LHCN-M2 (cell line): ENCODE measurements at regions not wholly inside any gene's neighbourhood (a gene's known extent, or its start where the extent isn't known, plus 50 kb on each side); places are given as distances from the start of the nearest gene placed in this dataset.
A peak's percentile ranks its signal among the peaks of the same experiment; 100 is the strongest.

Source experiments
- DNase-seq: peaks from one replicate; pipeline ENCODE4 v3.0.0-alpha.2; 2012; ENCODE audit warnings: low read depth

DNA sequence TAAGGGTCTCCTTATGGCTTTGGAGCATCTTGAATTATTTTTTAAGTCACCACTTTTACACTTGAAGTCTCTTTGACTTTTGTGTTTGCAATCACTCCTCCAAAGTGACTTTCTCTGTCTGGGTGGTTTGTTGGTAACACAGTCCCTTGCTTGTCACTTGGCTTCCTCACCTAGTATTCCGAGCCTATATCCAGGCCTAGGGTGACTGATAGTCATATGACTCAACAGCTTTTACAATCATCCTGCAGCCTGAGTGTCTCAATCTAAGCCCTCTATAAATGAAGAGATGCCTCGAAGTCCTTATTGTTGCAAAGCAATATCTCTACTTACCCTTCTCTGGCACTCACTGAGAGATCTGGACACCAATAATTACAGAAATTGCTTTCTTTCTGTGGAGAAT is 53.9 kb upstream of the SETBP1 start:
- peak; percentile 15 for DNase-seq

DNA sequence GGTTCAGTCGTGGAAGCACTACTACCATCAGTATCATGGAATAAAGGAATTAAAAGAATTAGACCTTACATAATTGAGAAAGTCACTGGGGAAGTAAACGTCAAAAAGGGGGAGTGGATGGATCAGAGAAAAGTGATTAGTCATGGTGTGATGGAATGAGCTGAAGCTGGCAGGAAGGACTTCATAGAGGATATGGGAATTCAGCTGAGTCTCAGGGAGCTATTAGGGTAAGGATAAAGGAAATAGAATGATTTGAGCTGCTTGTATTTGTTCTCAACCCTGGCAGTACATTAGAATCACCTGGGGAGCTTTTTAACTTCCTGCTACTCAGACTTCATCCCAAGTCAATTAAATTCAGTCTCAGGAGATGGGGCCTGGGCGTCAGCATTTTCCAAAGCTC is 53.4 kb upstream of the SETBP1 start:
- peak; percentile 54 for DNase-seq

DNA sequence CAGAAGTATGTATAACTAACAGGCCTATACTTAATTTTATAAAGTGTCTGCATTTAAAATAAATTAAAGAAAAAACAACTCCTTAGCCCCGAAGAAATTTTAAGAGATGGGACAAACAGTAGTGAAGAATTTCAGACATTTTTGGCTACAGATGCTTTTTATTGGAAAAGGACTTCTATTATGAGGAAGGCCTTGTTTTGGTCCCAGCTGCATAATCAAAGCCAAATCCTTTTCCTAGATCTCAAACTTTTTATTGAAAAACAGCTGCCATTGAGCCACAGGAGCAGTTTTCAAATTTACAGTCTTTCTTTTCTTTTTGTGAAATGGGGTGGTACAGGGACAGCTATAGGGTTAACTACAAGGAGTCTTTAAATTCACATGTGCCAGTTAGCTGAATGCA is 51.3 kb upstream of the SETBP1 start:
- no peak for DNase-seq

DNA sequence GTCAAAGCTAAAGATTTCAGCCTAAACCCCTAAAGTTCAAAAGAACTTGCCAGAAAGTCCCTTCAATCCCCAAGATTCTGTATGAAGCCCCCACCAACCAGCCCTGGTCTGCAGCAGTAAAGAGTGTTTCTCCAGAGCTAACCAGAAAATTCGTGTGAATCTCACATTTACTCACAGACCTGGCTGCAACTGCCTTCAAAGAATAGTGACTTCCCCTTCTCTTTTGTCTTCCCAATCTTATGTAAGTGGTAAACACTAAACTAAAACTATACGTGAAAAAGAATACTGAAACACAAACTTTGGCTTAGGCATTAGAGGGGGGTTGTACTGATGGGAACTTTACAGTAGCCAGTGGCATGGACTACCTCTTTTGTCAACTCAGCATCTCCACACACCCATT is 50.6 kb upstream of the SETBP1 start:
- DNase-seq, result no peak
